AG09309 (cell line): ENCODE measurements at regions not wholly inside any gene's neighbourhood (a gene's known extent, or its start where the extent isn't known, plus 50 kb on each side); places are given as distances from the start of the nearest gene placed in this dataset.

Experiments used
- DNase-seq: peaks from one replicate; pipeline ENCODE4 v3.0.0-alpha.2; 2010; ENCODE audit warnings: low read depth
- H3K4me3 ChIP-seq: 2 replicates; pipeline ENCODE4 v1.5.1; 2011; ENCODE audit warnings: mild to moderate bottlenecking, low read depth, low read length, moderate library complexity; ENCODE audit not compliant: control insufficient read depth
- CTCF ChIP-seq: IDR thresholded peaks from 2 replicates; pipeline ENCODE4 v1.5.1; 2011; ENCODE audit warnings: mild to moderate bottlenecking, low read depth, low read length, inconsistent platforms; ENCODE audit not compliant: insufficient read depth, control insufficient read depth; ENCODE audit errors: missing control alignments

- H3K4me3 ChIP-seq: no peak overlapping the region
- DNase-seq: no peak
- TF ChIP-seq CTCF: no peak
Observed at GRCh38 chr5:17796757-17797396, 162.6 kb downstream of the TAF11L14 start.

- no peak for DNase-seq
- TF ChIP-seq CTCF: no peak
- no peak overlapping the region for H3K4me3 ChIP-seq
Observed at GRCh38 chr5:17799521-17799920, 165.3 kb downstream of the TAF11L14 start.

DNA sequence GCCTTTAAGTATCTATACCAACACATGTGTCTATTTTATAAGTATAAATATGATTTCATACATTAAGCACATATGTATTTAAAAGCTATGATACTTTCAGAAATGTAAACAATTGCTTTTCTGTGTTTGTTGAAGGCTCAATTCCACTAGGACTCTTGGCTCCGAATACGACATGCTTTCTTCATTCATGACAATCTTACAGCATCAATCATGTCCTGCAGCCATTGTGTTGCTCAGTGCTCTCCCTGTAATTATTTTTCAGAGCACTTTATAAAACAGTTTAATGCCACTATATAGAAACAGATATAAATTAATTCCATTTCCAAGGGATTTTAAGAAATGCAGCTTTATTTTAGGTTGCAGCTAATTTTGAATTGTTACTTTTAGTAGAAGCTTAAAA, 167.3 kb downstream of the TAF11L14 start:
- TF ChIP-seq CTCF: no peak
- no peak overlapping the region for H3K4me3 ChIP-seq
- no peak for DNase-seq

GRCh38 chr5:17802256-17802655, 168.0 kb downstream of the TAF11L14 start:
- no peak for TF ChIP-seq CTCF
- no peak for DNase-seq
- no peak overlapping the region for H3K4me3 ChIP-seq

GRCh38 chr5:17803971-17804370, 169.7 kb downstream of the TAF11L14 start:
- TF ChIP-seq CTCF: no peak
- DNase-seq: no peak
- no peak overlapping the region for H3K4me3 ChIP-seq

- no peak for DNase-seq
- H3K4me3 ChIP-seq: no peak overlapping the region
- no peak for TF ChIP-seq CTCF
Observed at GRCh38 chr5:17805227-17805825, 171.1 kb downstream of the TAF11L14 start.

- no peak overlapping the region for H3K4me3 ChIP-seq
- DNase-seq: no peak
- TF ChIP-seq CTCF: no peak
Observed at GRCh38 chr5:17806818-17807468, 172.7 kb downstream of the TAF11L14 start.
